AG10803 (cell line): ENCODE measurements at regions not wholly inside any gene's neighbourhood (a gene's known extent, or its start where the extent isn't known, plus 50 kb on each side); places are given as distances from the start of the nearest gene placed in this dataset.

Experiments
- DNase-seq: peaks from one replicate; pipeline ENCODE4 v3.0.0; 2010; ENCODE audit warnings: low read depth
- H3K4me3 ChIP-seq: 2 replicates; pipeline ENCODE4 v1.5.1; 2011; ENCODE audit warnings: mild to moderate bottlenecking, low read length, control low read depth
- TF ChIP-seq, protein P1 (sequence below): conservative IDR thresholded peaks from 2 replicates; pipeline ENCODE4 v1.5.1; 2011; ENCODE audit warnings: mild to moderate bottlenecking, low read length, control low read depth, inconsistent platforms

DNA sequence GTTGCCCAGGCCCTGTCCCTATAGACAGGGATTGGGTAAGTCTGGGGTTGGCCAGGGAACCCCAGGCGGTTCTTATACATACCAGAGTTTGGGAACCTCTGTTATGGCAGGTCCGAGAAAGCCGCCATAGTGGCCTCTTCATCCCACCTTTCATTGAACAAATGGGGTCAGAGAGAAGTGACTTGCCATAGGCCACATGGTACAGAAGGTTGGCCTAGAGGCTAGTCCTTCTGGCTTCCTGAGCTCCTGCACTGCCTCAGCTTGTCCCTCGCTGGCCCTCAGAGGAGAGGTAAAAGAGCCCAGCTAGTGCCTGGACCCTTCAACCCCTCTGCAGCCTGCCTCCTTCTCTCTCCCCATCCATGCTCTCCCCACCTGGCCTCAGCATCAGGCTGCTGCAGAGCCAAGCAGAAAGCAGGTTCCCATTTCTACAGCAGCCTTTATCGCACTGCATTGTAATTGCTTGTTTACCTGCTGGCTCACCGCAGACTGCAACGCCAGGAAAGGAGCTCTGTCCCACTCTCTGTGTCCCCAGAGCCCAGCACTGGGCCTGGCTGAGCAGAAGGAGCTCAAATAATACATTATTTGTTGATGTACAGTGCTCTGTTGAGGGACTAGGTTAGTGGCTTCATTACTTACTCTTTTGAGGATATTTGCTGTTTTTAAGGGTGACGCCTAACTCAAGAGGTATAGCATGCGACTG is 103.6 kb downstream of the TRIM29 start:
- DNase-seq: no peak
- TF ChIP-seq, protein P1, sequence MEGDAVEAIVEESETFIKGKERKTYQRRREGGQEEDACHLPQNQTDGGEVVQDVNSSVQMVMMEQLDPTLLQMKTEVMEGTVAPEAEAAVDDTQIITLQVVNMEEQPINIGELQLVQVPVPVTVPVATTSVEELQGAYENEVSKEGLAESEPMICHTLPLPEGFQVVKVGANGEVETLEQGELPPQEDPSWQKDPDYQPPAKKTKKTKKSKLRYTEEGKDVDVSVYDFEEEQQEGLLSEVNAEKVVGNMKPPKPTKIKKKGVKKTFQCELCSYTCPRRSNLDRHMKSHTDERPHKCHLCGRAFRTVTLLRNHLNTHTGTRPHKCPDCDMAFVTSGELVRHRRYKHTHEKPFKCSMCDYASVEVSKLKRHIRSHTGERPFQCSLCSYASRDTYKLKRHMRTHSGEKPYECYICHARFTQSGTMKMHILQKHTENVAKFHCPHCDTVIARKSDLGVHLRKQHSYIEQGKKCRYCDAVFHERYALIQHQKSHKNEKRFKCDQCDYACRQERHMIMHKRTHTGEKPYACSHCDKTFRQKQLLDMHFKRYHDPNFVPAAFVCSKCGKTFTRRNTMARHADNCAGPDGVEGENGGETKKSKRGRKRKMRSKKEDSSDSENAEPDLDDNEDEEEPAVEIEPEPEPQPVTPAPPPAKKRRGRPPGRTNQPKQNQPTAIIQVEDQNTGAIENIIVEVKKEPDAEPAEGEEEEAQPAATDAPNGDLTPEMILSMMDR: no peak
- H3K4me3 ChIP-seq: no peak overlapping the region

DNA sequence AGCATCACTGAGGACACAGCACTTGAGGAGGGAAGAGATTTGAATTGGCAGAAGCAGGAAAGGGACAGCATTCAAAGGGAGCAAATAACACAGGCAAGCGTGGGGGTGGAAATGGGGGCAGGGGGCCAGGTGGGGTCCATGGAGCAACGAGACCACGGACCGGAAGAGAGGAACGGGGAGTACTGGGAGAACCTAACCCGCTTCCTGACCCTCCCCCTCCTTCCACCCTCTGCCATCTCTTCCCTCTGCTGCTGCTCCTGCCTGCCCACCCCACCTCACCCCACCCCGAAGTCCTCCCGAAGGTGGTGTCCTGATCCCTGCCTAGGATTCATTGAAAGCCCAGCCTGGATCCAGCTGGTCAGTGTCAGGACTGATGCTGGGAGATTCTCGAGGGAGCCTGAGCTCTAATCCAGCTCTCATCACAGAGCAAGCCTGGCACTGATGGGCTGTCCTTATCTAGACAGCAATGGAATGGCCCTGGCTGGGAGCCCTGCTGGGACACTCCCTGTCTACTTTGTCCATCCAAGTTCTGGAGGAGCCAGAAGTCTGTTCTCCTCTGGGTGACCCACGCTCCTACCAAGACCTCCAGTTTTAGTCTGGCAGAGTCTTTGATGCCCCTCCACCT is 105.0 kb downstream of the TRIM29 start:
- H3K4me3 ChIP-seq: no peak overlapping the region
- TF ChIP-seq, protein P1: no peak
- DNase-seq: no peak

DNA sequence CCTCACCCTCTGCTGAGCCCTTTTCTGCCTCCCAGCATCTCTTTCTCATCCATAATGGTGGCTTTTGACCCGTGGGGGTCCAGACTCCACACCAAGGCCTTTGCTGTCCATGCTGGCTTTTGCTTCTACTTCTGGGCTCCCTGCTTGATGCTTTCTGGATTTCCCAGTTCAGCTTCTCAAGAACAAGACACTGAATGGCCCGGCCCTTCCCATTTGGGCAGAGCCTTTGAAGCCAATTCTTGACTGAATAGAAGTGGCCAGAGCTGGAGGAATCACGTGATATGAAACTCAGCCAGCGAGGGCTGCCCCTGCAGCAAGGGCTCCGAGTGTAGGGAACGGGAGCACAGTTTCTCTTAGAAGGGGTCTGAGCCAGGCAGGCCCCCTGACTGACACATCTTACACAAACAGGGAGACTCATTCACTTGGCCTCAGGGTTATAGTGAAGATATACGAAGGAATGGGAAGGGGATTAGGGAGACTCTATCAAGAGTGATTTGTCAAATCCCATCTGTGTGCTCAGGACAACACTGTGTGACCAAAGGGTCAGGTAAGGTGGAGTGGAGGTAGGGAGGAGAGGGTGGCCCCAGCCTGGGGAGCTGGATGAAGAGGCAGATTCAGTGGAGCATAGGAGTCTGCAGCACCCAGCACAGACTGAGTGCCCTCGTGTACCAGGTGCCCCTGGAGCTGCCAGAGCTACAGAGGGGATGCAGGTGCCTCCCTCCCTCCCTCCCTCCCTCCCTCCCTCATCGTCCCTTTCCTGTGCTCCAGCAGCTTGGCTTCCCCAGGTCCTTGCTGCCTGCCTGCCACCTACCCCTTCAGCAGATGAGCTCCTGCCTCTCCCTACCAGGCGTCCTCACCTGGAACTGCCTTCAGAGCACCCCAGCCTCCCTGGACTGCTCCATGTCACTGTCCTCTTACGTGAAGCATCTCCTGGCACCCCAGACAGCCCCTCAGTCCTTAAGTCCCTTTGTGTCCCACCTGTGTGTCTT is 106.0 kb downstream of the TRIM29 start:
- H3K4me3 ChIP-seq: no peak overlapping the region
- DNase-seq: no peak
- TF ChIP-seq, protein P1: no peak

DNA sequence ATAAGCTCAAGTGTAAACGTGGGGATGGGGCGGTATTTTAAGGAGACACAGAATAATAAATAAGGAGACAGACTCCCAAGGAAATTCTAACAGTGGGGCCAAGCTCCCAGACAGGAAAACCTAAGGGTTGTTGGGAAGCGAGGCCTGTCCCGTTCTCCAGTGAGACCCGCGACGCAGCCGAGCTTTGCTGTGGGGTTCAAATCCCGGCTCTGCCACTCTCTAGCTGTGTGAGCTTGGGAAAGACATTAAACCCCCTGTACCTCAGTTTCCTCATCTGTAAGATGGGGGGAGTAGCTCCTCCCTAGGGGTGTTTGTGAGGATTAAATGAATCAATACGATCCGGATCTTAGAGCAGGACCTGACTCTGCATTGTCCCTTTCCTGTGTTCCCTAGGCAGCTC is 106.8 kb downstream of the TRIM29 start:
- DNase-seq: no peak
- TF ChIP-seq, protein P1: no peak
- H3K4me3 ChIP-seq: no peak overlapping the region

DNA sequence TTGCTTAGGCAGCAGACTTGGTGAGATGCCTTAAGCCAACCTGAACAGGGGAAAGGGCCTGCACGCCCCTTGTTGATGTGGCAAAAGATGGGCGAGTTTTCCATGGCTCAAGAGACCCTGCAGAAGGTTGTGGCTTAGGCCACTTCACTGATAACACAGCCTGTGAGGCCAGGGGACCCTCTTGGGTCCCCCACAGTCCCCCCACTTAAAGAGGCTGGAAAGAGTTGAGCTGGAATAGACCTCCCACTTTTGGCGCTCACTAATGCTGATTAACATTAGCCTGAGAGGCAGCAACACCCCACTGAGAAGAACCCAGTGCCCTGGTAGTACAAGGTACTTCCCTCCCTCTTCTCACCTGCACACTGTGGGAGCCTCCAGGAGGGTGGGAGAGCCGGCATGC is 107.5 kb downstream of the TRIM29 start:
- no peak overlapping the region for H3K4me3 ChIP-seq
- DNase-seq: no peak
- TF ChIP-seq, protein P1: no peak

DNA sequence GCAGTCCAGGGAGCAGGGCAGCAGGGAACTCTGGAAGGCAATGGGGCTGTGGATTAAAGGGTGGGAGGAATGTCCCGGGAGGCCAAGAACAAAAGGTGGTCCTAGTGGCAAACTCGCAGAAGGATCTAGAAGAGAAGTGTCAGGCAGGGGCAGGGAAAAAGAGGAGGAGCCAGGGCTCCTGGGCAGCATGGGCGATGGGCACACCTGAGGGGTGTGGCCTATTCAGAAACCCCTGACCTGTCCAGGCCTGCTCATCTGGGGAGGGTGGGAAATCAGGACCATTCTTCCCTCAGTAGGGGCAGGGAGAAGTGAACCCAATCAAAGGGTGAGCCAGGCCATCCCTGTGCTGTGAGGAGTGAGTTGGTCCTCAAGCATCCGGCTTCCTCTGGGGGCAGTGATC is 108.6 kb downstream of the TRIM29 start:
- TF ChIP-seq, protein P1: no peak
- H3K4me3 ChIP-seq: no peak overlapping the region
- no peak for DNase-seq
